HK-2 (cell line): ENCODE measurements at regions not wholly inside any gene's neighbourhood (a gene's known extent, or its start where the extent isn't known, plus 50 kb on each side); places are given as distances from the start of the nearest gene placed in this dataset.

Experiments
- DNase-seq: peaks from one replicate; pipeline ENCODE4 v3.0.0-alpha.2; 2018; ENCODE audit not compliant: unreplicated experiment

DNA sequence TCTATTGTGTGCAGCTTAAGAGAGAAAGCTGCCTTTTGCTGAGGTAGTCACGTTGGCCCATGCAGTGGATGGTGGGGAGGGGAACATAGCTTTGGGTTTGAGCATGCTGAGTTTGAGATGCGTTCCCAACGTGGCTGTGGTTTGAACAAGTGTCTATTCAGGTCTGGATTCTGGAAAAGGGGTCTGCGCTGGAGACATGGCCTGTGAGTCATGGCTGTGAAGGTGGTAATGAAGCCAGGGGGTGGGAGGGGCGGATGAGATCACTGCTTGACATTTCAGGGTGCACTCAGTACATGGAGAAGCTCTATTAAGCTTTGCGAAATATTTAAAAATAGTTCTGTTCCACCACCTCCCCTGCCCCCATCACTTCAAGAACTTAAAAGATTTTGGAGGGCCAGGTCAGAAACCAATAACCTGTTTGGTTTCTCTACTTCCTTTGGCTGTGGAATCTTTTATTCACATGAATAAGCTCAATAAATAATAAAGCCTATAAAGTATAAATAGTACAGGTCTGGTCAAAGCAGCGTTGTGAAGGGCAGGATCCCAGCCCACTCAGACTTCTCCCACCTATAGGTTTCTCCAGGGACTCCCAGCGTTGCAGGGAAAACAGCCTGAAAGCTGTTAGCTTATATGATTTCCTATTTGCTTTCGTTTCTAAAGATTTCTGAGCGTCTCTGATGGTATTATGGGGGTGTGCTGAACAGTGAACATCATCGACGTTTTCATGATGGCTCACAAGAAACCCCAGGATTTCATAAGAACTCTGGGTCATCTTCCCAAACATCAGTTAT lies 189.9 kb downstream of the NSG2 start:
- DNase-seq: no peak

DNA sequence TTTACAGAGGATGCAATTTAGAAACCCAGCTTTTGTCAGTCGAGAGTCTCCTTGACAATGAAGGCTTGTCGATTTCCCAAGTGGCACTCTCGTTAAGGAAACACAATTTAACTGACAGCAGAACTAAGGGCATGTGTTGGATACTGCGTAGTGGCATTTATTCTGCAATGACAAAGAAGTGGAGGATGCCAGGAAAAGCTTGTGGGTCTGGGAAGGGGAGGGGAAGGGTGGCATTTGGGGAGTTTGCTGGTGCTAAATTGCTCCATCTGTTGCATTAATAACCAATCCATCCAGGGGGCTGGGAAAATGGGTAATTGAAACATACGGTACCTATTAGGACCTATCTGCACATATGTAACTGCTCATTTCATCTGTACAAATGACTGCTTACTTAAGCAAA lies 190.6 kb downstream of the NSG2 start:
- DNase-seq: no peak

GRCh38 chr5:174239718-174240117 lies 194.2 kb downstream of the NSG2 start:
- no peak for DNase-seq

DNA sequence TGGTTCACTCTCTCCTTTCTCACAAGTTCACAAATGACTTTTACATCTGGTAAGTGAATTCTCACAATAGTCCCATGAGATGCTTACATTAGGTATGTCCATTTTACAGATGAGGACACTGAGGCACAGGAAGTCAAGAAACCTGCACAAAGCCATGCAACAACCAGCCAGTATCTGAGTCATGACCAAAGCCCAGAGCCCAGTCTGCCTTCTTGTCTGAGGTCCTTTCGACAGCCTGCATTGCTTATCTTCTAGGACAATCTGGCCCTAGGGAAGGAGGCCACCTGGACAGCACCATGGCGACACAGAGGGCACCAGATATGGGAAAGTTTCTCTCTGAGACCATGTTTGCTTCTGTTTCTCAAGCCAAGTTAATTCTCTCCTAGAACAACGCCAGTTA lies 197.1 kb downstream of the NSG2 start:
- DNase-seq: no peak

GRCh38 chr5:174243904-174244303 lies 198.4 kb downstream of the NSG2 start:
- DNase-seq: no peak

DNA sequence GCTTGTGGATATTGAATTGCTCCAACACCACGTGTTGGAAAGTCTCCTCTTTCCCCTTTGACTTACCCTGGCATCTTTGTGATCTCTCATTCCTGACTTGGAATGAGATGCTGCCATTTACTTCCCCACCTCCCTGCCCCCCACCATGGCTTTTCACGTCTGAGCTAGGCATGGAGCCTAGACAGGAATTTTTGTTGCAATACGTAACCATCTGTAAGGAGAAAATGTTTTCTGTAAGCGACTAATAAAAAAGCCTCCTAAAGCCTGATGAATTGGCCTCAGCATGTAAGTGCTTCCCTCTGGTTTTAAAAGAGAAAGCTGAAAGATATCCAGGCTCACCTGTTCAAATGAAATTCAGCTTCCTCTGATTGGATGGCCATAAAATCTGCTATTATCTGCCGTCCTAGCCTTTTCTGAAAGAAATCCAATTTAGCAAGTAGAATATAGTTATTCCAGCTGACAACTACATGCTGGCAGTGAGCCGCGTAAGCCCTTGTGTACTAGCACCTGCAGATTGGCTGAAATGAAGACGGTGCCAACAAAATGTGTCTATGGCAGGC lies 200.1 kb downstream of the NSG2 start:
- no peak for DNase-seq

DNA sequence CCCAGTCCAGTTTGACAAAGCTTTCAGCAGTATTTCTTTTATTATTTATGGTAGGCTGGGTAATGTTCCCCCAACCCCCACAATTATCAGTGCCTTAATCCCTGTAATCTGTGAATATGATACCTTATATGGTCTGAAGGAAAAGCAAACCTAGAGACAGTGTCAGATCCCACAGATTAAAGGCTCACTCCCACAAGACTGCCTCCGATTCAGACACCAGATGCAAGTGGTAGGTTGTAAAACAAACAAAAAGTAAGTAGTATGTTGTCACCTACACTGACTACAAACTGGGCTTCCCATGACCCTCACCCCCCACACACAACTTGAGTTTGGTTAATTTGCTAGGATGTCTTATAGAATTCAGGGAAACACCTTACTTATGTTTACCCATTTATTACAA lies 201.2 kb downstream of the NSG2 start:
- DNase-seq: no peak

DNA sequence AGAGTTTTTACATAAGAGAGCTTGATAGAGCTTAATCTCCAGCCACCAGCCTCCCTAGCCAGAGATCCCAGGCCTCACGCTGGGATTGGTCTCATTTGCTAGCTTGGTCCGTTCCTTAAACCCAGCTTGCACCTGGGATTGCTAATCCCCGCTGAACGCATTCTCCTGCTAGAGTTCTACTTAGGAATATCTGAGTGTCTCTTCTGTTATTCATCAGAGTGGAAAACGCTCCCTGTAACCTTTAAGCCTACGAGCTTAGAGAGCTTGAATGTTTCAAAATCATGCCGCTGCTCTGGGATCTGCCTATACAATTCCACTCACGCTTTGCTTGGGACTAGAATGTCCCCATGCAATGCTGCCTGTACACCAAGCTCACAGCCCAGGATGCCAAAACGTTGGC lies 201.8 kb downstream of the NSG2 start:
- DNase-seq: no peak

DNA sequence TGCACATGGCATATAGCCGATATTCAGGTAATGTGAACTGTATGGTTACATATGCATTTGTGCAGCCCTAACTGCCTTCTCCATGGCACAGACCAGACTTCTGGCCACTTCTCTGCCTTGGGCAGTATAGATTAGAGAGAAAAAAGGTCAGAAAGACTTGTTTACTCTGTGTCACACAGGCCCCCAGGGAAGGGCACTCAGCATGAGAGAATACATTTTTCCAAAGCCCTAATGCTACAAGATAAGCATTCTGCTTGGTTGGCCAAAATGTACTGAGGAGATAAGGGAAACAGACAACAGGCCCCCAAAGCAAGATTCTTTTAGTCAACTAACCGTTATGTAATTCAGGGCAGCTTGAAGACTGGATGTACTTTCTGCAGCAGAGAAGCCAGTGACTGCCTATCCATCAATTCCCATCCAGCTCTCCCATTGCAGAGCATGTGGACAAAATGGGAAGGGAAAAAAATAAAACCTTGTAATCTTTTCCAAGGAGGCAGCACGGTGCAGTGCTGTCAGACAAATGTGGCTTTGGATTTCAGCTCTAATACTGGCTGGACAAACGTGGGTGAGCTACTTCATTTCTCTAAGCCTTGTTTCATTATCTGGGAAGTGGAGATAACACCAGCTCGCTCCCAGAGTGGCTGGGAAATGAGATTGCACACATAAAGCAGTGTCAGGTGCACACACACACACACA lies 205.9 kb downstream of the NSG2 start:
- no peak for DNase-seq

GRCh38 chr5:174252121-174252520 lies 206.6 kb downstream of the NSG2 start:
- DNase-seq: no peak

GRCh38 chr5:174259696-174260420 lies 214.4 kb downstream of the NSG2 start:
- DNase-seq: no peak

DNA sequence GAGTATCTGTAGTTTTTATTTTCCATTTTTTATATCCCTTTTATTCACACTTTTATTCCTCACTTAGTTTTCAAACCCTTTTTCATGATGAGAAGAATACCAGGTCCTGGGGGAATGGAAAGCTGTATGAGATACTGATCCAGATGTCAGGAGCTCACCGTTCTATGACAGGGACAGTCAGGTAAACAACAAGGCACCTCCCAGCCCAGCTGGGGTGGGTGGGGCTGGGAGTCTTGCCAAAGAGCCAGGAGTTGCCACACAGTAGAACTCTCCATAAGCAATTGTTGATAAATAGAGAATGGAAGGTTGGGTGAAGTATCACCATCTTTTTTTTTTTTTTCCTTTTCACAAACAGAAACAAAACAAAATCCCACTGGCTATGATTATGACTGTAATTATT lies 225.8 kb downstream of the NSG2 start:
- DNase-seq: no peak

DNA sequence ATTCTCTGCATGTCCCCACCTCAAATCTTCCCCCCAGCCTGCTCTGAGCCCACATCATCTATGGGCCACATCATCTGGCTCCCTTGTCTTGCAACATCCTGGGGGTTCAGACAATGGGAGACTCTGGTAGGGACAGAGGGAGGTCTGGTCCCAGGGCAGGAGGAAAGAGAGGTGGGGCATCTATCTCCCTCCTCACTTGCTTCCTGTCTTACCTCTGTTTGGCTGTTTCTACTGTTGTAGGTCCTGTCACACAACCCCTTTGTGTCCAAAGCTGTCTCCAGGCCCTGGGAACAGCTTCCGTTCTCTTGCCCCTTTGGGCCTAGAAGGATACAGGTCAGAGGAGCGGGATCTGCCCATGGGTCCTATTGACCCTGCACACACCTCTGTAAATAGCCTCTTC lies 227.2 kb downstream of the NSG2 start:
- DNase-seq: no peak

DNA sequence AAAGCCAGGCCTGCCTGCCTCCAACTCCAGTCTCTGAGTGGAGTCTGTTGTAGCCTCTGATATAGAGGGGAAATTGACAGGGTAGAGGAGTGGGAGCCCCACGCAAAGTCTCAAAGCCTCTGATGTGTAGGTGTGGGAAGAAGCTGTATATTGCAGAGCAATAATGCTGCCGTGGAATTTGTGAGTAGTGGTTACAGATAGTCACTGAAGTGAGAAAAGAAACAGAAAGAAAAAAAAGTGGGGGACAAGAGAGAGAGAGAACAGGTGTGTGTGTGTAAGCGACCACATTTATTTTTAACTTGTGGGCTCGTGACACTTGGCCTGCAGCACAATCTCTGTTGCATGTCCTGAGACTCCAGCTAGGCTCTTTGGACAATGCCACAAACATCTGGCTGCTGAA lies 227.8 kb downstream of the NSG2 start:
- no peak for DNase-seq

GRCh38 chr5:174275959-174276358 lies 230.5 kb downstream of the NSG2 start:
- no peak for DNase-seq

GRCh38 chr5:174281089-174281760 lies 235.7 kb downstream of the NSG2 start:
- DNase-seq: no peak

GRCh38 chr5:174281855-174282254 lies 236.3 kb downstream of the NSG2 start:
- DNase-seq: no peak

- DNase-seq: no peak
Observed at GRCh38 chr5:174282391-174282790, 236.9 kb downstream of the NSG2 start.

GRCh38 chr5:174283211-174284005 lies 237.9 kb downstream of the NSG2 start:
- DNase-seq: no peak

- no peak for DNase-seq
Observed at GRCh38 chr5:174284873-174285272, 239.4 kb downstream of the NSG2 start.

GRCh38 chr5:174287761-174288160 lies 242.3 kb downstream of the NSG2 start:
- no peak for DNase-seq
